Calu3 (cell line): ENCODE measurements at regions not wholly inside any gene's neighbourhood (a gene's known extent, or its start where the extent isn't known, plus 50 kb on each side); places are given as distances from the start of the nearest gene placed in this dataset.

Experiments used
- BruUV-seq: library from RNA; stranded (reverse); fragments of 400-500 nt; replicated peaks from 2 replicates; lab custom pipeline; 2021; lab: Mats Ljungman, UMichigan
- CTCF ChIA-PET: fragments of 300-600 bp; sonication (Branson Sonifier 250); formaldehyde crosslinking; loops from one replicate; lab custom pipeline; 2022; ENCODE audit warnings: antibody characterized with exemption; lab: Charles Lee
- DNase-seq: peaks from one replicate; pipeline ENCODE4 v3.0.0; 2022
- H3K27ac Mint-ChIP-seq: one replicate; pipeline ENCODE4 v1.8.0; 2022; ENCODE audit warnings: mixed read lengths; ENCODE audit not compliant: unreplicated experiment
- H3K27me3 Mint-ChIP-seq: one replicate; pipeline ENCODE4 v1.8.0; 2022; ENCODE audit warnings: mixed read lengths; ENCODE audit not compliant: unreplicated experiment
- H3K36me3 Mint-ChIP-seq: one replicate; pipeline ENCODE4 v1.8.0; 2022; ENCODE audit warnings: mild to moderate bottlenecking, moderate library complexity, mixed read lengths; ENCODE audit not compliant: insufficient read depth, unreplicated experiment
- H3K4me1 Mint-ChIP-seq: one replicate; pipeline ENCODE4 v1.8.0; 2022; ENCODE audit warnings: mild to moderate bottlenecking, low read depth, mixed read lengths; ENCODE audit not compliant: unreplicated experiment
- H3K4me3 Mint-ChIP-seq: one replicate; pipeline ENCODE4 v1.8.0; 2022; ENCODE audit warnings: mild to moderate bottlenecking, low read depth, moderate library complexity, mixed read lengths; ENCODE audit not compliant: unreplicated experiment
- H3K9me3 Mint-ChIP-seq: one replicate; pipeline ENCODE4 v1.8.0; 2022; ENCODE audit warnings: low read depth, mixed read lengths; ENCODE audit not compliant: unreplicated experiment
- intact Hi-C: fragments of 100-400 bp; cut with micrococcal nuclease; formaldehyde crosslinking; loops from one replicate; pipeline ENCODE4 v1.10.0; 2022; ENCODE audit not compliant: unreplicated experiment
- TF ChIP-seq, protein P1 (sequence below): fragments of 200-600 bp; IDR thresholded peaks from one replicate; pipeline ENCODE4 v1.8.0; 2022; ENCODE audit warnings: antibody characterized with exemption; ENCODE audit not compliant: unreplicated experiment

GRCh38 chr10:59068581-59069191, 107.8 kb upstream of the PHYHIPL start:
- peaks cover 43% of the 10 kb centered on the region for H3K27me3 Mint-ChIP-seq
- H3K4me1 Mint-ChIP-seq, result peaks cover 8% of the 10 kb centered on the region
- TF ChIP-seq, protein P1, sequence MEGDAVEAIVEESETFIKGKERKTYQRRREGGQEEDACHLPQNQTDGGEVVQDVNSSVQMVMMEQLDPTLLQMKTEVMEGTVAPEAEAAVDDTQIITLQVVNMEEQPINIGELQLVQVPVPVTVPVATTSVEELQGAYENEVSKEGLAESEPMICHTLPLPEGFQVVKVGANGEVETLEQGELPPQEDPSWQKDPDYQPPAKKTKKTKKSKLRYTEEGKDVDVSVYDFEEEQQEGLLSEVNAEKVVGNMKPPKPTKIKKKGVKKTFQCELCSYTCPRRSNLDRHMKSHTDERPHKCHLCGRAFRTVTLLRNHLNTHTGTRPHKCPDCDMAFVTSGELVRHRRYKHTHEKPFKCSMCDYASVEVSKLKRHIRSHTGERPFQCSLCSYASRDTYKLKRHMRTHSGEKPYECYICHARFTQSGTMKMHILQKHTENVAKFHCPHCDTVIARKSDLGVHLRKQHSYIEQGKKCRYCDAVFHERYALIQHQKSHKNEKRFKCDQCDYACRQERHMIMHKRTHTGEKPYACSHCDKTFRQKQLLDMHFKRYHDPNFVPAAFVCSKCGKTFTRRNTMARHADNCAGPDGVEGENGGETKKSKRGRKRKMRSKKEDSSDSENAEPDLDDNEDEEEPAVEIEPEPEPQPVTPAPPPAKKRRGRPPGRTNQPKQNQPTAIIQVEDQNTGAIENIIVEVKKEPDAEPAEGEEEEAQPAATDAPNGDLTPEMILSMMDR, result no peak
- peaks cover 3% of the 10 kb centered on the region for H3K9me3 Mint-ChIP-seq
- no peak for DNase-seq
- no peak overlapping the region for H3K27ac Mint-ChIP-seq
- no peaks in the 10 kb centered on the region for H3K36me3 Mint-ChIP-seq
- BruUV-seq, result no TSS peak
- intact Hi-C loops, result no loop called here
- CTCF ChIA-PET, result no interaction called here
- H3K4me3 Mint-ChIP-seq, result no peak overlapping the region

DNA sequence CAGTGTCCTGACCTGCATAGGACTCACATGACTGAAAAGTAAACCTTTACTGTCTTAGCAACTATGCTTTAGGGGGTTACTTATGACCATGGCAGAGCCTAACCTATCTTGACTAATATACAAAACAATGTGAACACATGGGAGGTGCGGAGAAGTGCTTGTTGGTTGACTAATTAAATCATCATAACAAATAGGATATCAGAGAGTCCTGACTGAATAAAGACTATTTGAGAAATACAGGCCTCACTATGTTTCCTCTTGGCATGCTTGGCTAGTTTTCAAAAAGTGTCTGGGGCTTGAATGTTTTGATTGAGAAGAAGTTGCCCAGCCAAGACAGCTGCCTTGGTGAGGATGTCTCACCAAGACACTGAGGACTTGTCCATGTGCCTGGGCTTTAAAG, 104.4 kb upstream of the PHYHIPL start:
- Mint-ChIP-seq H3K27ac (no peak overlapping the region), H3K36me3 (no peaks in the 10 kb centered on the region), H3K4me3 (no peak overlapping the region), H3K9me3 (peaks cover 3% of the 10 kb centered on the region), H3K27me3 (peaks cover 23% of the 10 kb centered on the region), H3K4me1 (peaks cover 8% of the 10 kb centered on the region)
- TF ChIP-seq, protein P1, result no peak
- no TSS peak for BruUV-seq
- no peak for DNase-seq
- intact Hi-C loops, result no loop called here
- CTCF ChIA-PET, result interaction anchor here (1.0 kb wide), 1 partner anchor 17 kb away, joined by 3 read pairs; no protein-coding TSS in a partner anchor

DNA sequence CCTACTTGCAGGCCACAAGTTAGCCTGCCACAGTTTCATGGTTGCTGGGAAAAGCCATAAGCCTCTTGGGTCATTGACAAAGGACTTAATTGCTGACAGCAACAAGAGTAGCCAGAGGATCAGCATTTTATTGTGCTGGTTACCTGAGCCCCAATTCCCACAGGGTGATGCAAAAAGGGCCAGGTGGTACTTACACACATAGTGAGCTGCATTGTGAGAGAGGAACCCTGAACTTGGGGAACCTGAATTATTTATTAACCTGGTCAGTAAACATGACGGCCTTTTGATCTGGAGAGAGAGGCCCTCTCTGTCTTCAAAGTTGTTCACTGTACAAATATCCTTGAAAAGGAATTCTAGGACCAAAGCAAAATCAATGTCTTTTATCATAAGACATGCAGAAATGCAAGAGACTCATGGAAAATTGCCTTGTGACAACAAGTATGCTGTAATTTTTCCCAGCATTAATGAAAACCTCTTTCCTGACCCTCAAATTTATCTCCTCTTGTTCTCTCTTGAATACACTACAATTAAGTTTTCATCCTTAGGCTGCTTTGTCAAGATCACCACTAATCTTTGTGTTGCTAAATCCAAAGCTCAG, 102.9 kb upstream of the PHYHIPL start:
- Mint-ChIP-seq H3K4me1 (peaks cover 14% of the 10 kb centered on the region), H3K9me3 (peaks cover 3% of the 10 kb centered on the region), H3K27ac (no peak overlapping the region), H3K27me3 (peaks cover 23% of the 10 kb centered on the region), H3K4me3 (no peak overlapping the region), H3K36me3 (no peaks in the 10 kb centered on the region)
- CTCF ChIA-PET, result no interaction called here
- intact Hi-C loops, result no loop called here
- BruUV-seq, result no TSS peak
- peak; percentile 50 for DNase-seq
- TF ChIP-seq, protein P1, result no peak

DNA sequence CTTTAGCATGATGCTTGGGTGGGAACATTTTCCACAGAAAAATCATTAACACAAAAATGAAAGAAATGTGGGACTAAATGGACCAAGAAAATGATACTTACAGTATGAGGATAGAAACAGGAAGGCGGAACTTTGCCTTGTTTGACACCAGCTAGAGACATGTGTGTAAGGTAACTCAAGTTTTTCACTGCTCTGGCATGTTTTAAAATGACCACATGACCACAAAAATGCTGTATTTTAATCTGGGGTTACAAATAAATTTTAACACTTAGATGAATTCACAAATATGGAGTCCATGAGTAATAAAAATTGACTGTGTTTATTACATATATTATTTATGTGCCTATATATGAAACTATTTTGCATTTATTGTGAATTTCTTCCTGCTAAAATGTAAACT, 100.9 kb upstream of the PHYHIPL start:
- intact Hi-C loops, result loop anchor here (5.0 kb wide), 2 partner anchors 107 to 123 kb away; no protein-coding TSS in a partner anchor
- TF ChIP-seq, protein P1, result no peak
- H3K4me3 Mint-ChIP-seq, result no peak overlapping the region
- H3K4me1 Mint-ChIP-seq, result peaks cover 26% of the 10 kb centered on the region
- CTCF ChIA-PET, result no interaction called here
- H3K36me3 Mint-ChIP-seq, result no peaks in the 10 kb centered on the region
- DNase-seq, result no peak
- H3K27ac Mint-ChIP-seq, result no peak overlapping the region
- BruUV-seq, result no TSS peak
- H3K27me3 Mint-ChIP-seq, result peaks cover 9% of the 10 kb centered on the region
- no peaks in the 10 kb centered on the region for H3K9me3 Mint-ChIP-seq
